ENCODE measurements at regions not wholly inside any gene's neighbourhood (a gene's known extent, or its start where the extent isn't known, plus 50 kb on each side); places are given as distances from the start of the nearest gene placed in this dataset.

DNA sequence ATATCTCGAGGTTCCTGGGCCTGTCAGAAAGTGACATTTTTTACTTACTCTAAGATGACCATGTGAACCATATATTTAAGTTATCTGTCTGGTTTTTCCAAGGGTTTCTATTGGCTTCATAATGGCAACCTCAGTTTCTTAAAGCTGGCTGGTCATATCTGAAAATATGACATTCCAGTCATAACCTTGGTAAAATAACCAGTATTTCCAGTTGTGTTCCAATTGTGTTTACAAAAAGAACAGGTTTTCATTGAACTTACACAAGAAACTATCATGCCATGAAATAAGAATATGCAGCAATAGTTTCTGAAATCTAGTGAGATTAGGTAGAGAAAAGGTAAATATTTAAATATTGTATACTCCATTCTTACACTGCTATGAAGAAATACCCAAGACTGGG lies 61.7 kb upstream of the HMGN3 start:
- no peak for DNase-seq
